NCI-H446 treated with DMSO at 0.1 percent for 48 hours (cell line): ENCODE measurements at regions not wholly inside any gene's neighbourhood (a gene's known extent, or its start where the extent isn't known, plus 50 kb on each side); places are given as distances from the start of the nearest gene placed in this dataset.
A peak's percentile ranks its signal among the peaks of the same experiment; 100 is the strongest.

ENCODE experiments used
- DNase-seq: peaks from one replicate; lab custom pipeline; 2025; lab: John Stamatoyannopoulos, UW

GRCh38 chr13:26989261-26989956 lies 182.2 kb downstream of the USP12 start:
- no peak for DNase-seq

- DNase-seq, result no peak
Measured at GRCh38 chr13:26988059-26988769, 183.4 kb downstream of the USP12 start.

GRCh38 chr13:26987486-26988013 lies 184.1 kb downstream of the USP12 start:
- no peak for DNase-seq

- DNase-seq, result peak; percentile 58
Measured at GRCh38 chr13:26985285-26985878, 186.2 kb downstream of the USP12 start.

GRCh38 chr13:26984337-26984736 lies 187.3 kb downstream of the USP12 start:
- no peak for DNase-seq

- no peak for DNase-seq
Measured at GRCh38 chr13:26983543-26984320, 187.9 kb downstream of the USP12 start.

GRCh38 chr13:26980099-26981031 lies 191.2 kb downstream of the USP12 start:
- DNase-seq, result no peak

GRCh38 chr13:26979334-26979733 lies 192.3 kb downstream of the USP12 start:
- DNase-seq, result no peak

- no peak for DNase-seq
Measured at GRCh38 chr13:26978081-26978860, 193.3 kb downstream of the USP12 start.

- DNase-seq, result no peak
Measured at GRCh38 chr13:26977541-26977940, 194.1 kb downstream of the USP12 start.

- DNase-seq, result no peak
Measured at GRCh38 chr13:26976313-26976712, 195.3 kb downstream of the USP12 start.

GRCh38 chr13:26973946-26974345 lies 197.7 kb downstream of the USP12 start:
- no peak for DNase-seq

GRCh38 chr13:26973295-26973694 lies 198.3 kb downstream of the USP12 start:
- no peak for DNase-seq

GRCh38 chr13:26971990-26972887 lies 199.4 kb downstream of the USP12 start:
- DNase-seq, result no peak

GRCh38 chr13:26968431-26969341 lies 202.9 kb downstream of the USP12 start:
- DNase-seq, result no peak

GRCh38 chr13:26967119-26968038 lies 204.2 kb downstream of the USP12 start:
- peak; percentile 42 for DNase-seq

- DNase-seq, result no peak
Measured at GRCh38 chr13:26966701-26967080, 204.9 kb downstream of the USP12 start.
